ENCODE measurements at regions not wholly inside any gene's neighbourhood (a gene's known extent, or its start where the extent isn't known, plus 50 kb on each side); places are given as distances from the start of the nearest gene placed in this dataset.

GRCh38 chr21:36250423-36251075, 69.4 kb upstream of the MORC3 start (continued):
- no peak for TF ChIP-seq PHF8 (conservative IDR thresholded peaks at IDR 0.05; ENCODE audit: low read depth, low read length)

Data from H1 (cell line).